Esophagus squamous epithelium (tissue), 4 donors: ENCODE measurements at regions not wholly inside any gene's neighbourhood (a gene's known extent, or its start where the extent isn't known, plus 50 kb on each side); places are given as distances from the start of the nearest gene placed in this dataset.

Source experiments
- POLR2A ChIP-seq, 4 donors: fragments of 450-650 bp; IDR thresholded peaks; one replicate each; pipeline ENCODE4 v1.6.1; 2017; ENCODE audit warnings: antibody characterized with exemption in 4 of 4, mild to moderate bottlenecking in 4 of 4, moderate library complexity in 3 of 4
- TF ChIP-seq, protein P1 (sequence below), 6 experiments: fragments of 450-650 bp in 4 of 6; fragments of 200-600 bp in 2 of 6; sonication (generic) in 2 of 6; IDR thresholded peaks; one replicate each; pipeline ENCODE4 v1.5.1; 2016 to 2019; ENCODE audit warnings: antibody characterized with exemption in 6 of 6, mild to moderate bottlenecking in 4 of 6, moderate library complexity in 4 of 6

GRCh38 chr14:71702786-71703185 is 229.4 kb upstream of the RGS6 start:
- TF ChIP-seq, protein P1, sequence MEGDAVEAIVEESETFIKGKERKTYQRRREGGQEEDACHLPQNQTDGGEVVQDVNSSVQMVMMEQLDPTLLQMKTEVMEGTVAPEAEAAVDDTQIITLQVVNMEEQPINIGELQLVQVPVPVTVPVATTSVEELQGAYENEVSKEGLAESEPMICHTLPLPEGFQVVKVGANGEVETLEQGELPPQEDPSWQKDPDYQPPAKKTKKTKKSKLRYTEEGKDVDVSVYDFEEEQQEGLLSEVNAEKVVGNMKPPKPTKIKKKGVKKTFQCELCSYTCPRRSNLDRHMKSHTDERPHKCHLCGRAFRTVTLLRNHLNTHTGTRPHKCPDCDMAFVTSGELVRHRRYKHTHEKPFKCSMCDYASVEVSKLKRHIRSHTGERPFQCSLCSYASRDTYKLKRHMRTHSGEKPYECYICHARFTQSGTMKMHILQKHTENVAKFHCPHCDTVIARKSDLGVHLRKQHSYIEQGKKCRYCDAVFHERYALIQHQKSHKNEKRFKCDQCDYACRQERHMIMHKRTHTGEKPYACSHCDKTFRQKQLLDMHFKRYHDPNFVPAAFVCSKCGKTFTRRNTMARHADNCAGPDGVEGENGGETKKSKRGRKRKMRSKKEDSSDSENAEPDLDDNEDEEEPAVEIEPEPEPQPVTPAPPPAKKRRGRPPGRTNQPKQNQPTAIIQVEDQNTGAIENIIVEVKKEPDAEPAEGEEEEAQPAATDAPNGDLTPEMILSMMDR (IDR thresholded peaks at IDR 0.05) = no peak
- no peak for TF ChIP-seq POLR2A (IDR thresholded peaks at IDR 0.05)
